ENCODE measurements at regions not wholly inside any gene's neighbourhood (a gene's known extent, or its start where the extent isn't known, plus 50 kb on each side); places are given as distances from the start of the nearest gene placed in this dataset.
A peak's percentile ranks its signal among the peaks of the same experiment; 100 is the strongest.

DNA sequence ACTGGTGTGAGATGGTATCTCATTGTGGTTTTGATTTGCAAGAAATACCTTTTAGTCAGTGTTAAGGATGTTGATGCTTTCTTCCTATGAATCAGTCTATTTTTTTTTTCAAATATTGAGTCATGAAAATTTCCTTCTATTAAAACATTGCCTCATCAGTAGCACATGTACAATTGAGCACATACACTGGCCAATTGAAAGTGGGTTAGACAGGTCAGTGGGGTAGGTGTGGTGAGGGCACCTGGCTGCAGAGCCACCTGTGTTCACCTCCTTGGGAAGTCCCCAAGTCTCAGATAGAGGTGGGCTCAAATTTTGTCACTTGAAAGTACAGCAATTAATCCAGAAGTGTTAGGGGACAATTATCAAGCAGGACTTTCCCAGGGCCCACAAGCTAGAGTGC lies 243.7 kb downstream of the SPRY1 start:
- H2AFZ ChIP-seq (ENCODE audit: low read depth): no peak overlapping the region
- no peak for DNase-seq
- H3K79me2 ChIP-seq (ENCODE audit: insufficient read depth): no peaks in the 10 kb centered on the region
- TF ChIP-seq TEAD4 (IDR thresholded peaks at IDR 0.05; ENCODE audit: borderline replicate concordance, insufficient read depth) (no peak), JUND (IDR thresholded peaks at IDR 0.05) (0 out of 2 replicates have a peak, but pooled peaks have one; percentile 24), FOSL2 (IDR thresholded peaks at IDR 0.05; ENCODE audit: borderline replicate concordance, low read depth) (0 out of 2 replicates have a peak, but pooled peaks have one; percentile 4)
- no peaks in the 10 kb centered on the region for H3K9me2 ChIP-seq
- H3K27ac ChIP-seq (ENCODE audit: low read depth in 2 of 2, low read length in 1 of 2): no peak overlapping the region
- H4K20me1 ChIP-seq (ENCODE audit: insufficient read depth): no peaks in the 10 kb centered on the region
- no peak overlapping the region for H3K4me3 ChIP-seq (ENCODE audit: low read depth in 2 of 2, low read length in 1 of 2)
- CTCF ChIA-PET: no interaction called here
- no peaks in the 10 kb centered on the region for H3K4me1 ChIP-seq (ENCODE audit: control insufficient read depth in 1 of 2, insufficient read depth in 2 of 2, low read depth in 1 of 2, low read length in 1 of 2)
- H3K4me2 ChIP-seq: no peak overlapping the region
- POLR2A ChIA-PET: no interaction called here
- H3K36me3 ChIP-seq (replicated peaks in 1 of 2; ENCODE audit: control insufficient read depth in 1 of 2, insufficient read depth in 2 of 2, low read length in 1 of 2): no peaks in the 10 kb centered on the region
- no peaks in the 10 kb centered on the region for H3K27me3 ChIP-seq (ENCODE audit: insufficient read depth)
- no peaks in the 10 kb centered on the region for H3F3A ChIP-seq (replicated peaks; ENCODE audit: insufficient read depth)
- H3K9me3 ChIP-seq: no peaks in the 10 kb centered on the region
- no peak overlapping the region for H3K9ac ChIP-seq

DNA sequence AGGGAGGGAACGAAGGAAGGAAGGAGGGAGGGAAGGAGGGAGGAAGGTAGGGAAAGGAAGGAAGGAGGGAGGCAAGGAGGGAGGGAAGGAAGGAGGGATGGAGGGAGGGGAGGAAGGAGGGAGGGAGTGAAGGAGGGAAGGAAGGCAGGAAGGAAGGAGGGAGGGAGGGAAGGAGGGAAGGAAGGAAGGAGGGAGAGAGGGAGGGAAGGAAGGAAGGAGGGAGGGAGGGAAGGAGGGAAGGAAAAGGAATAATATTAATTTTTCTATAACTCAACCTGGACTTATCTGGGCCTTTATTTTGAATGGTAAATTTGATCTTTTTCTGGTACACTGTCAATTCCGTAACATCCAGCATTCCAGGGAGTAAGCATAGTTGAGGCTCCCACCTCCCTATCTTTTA lies 244.2 kb downstream of the SPRY1 start:
- no peak overlapping the region for H3K9ac ChIP-seq
- H3K27me3 ChIP-seq (ENCODE audit: insufficient read depth): no peaks in the 10 kb centered on the region
- no peak overlapping the region for H3K4me3 ChIP-seq (ENCODE audit: low read depth in 2 of 2, low read length in 1 of 2)
- H2AFZ ChIP-seq (ENCODE audit: low read depth): no peak overlapping the region
- no peaks in the 10 kb centered on the region for H4K20me1 ChIP-seq (ENCODE audit: insufficient read depth)
- TF ChIP-seq RCOR1 (IDR thresholded peaks at IDR 0.05; ENCODE audit: low read length): no peak
- no peak for TF ChIP-seq JUND (IDR thresholded peaks at IDR 0.05)
- TF ChIP-seq NRF1 (IDR thresholded peaks at IDR 0.05; ENCODE audit: low read depth, low read length): no peak
- TF ChIP-seq, protein P1, sequence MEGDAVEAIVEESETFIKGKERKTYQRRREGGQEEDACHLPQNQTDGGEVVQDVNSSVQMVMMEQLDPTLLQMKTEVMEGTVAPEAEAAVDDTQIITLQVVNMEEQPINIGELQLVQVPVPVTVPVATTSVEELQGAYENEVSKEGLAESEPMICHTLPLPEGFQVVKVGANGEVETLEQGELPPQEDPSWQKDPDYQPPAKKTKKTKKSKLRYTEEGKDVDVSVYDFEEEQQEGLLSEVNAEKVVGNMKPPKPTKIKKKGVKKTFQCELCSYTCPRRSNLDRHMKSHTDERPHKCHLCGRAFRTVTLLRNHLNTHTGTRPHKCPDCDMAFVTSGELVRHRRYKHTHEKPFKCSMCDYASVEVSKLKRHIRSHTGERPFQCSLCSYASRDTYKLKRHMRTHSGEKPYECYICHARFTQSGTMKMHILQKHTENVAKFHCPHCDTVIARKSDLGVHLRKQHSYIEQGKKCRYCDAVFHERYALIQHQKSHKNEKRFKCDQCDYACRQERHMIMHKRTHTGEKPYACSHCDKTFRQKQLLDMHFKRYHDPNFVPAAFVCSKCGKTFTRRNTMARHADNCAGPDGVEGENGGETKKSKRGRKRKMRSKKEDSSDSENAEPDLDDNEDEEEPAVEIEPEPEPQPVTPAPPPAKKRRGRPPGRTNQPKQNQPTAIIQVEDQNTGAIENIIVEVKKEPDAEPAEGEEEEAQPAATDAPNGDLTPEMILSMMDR (IDR thresholded peaks at IDR 0.05): no peak
- TF ChIP-seq, protein P2, sequence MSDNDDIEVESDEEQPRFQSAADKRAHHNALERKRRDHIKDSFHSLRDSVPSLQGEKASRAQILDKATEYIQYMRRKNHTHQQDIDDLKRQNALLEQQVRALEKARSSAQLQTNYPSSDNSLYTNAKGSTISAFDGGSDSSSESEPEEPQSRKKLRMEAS (IDR thresholded peaks at IDR 0.05; ENCODE audit: low read depth): no peak
- TF ChIP-seq GATA2 (CRISPR knock-in tag; IDR thresholded peaks at IDR 0.05): no peak
- TF ChIP-seq, protein P3, sequence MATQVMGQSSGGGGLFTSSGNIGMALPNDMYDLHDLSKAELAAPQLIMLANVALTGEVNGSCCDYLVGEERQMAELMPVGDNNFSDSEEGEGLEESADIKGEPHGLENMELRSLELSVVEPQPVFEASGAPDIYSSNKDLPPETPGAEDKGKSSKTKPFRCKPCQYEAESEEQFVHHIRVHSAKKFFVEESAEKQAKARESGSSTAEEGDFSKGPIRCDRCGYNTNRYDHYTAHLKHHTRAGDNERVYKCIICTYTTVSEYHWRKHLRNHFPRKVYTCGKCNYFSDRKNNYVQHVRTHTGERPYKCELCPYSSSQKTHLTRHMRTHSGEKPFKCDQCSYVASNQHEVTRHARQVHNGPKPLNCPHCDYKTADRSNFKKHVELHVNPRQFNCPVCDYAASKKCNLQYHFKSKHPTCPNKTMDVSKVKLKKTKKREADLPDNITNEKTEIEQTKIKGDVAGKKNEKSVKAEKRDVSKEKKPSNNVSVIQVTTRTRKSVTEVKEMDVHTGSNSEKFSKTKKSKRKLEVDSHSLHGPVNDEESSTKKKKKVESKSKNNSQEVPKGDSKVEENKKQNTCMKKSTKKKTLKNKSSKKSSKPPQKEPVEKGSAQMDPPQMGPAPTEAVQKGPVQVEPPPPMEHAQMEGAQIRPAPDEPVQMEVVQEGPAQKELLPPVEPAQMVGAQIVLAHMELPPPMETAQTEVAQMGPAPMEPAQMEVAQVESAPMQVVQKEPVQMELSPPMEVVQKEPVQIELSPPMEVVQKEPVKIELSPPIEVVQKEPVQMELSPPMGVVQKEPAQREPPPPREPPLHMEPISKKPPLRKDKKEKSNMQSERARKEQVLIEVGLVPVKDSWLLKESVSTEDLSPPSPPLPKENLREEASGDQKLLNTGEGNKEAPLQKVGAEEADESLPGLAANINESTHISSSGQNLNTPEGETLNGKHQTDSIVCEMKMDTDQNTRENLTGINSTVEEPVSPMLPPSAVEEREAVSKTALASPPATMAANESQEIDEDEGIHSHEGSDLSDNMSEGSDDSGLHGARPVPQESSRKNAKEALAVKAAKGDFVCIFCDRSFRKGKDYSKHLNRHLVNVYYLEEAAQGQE (IDR thresholded peaks at IDR 0.05; ENCODE audit: low read depth, low read length): no peak
- TF ChIP-seq SMC3 (IDR thresholded peaks at IDR 0.05; ENCODE audit: low read depth, low read length): no peak
- TF ChIP-seq EP300 (IDR thresholded peaks at IDR 0.05; ENCODE audit: borderline replicate concordance in 1 of 2, low read depth in 1 of 2, low read length in 1 of 2): no peak
- no peak for TF ChIP-seq YY1 (IDR thresholded peaks at IDR 0.05; ENCODE audit: low read depth)
- TF ChIP-seq, protein P4, sequence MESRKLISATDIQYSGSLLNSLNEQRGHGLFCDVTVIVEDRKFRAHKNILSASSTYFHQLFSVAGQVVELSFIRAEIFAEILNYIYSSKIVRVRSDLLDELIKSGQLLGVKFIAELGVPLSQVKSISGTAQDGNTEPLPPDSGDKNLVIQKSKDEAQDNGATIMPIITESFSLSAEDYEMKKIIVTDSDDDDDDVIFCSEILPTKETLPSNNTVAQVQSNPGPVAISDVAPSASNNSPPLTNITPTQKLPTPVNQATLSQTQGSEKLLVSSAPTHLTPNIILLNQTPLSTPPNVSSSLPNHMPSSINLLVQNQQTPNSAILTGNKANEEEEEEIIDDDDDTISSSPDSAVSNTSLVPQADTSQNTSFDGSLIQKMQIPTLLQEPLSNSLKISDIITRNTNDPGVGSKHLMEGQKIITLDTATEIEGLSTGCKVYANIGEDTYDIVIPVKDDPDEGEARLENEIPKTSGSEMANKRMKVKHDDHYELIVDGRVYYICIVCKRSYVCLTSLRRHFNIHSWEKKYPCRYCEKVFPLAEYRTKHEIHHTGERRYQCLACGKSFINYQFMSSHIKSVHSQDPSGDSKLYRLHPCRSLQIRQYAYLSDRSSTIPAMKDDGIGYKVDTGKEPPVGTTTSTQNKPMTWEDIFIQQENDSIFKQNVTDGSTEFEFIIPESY (IDR thresholded peaks at IDR 0.05; ENCODE audit: borderline replicate concordance, low read depth): no peak
- H3K36me3 ChIP-seq (replicated peaks in 1 of 2; ENCODE audit: control insufficient read depth in 1 of 2, insufficient read depth in 2 of 2, low read length in 1 of 2): no peaks in the 10 kb centered on the region
- WGBS (ENCODE audit: low lambda C conversion rate): 93% methylated on average over 2 of the region's 2 CpGs
- no peak overlapping the region for H3K27ac ChIP-seq (ENCODE audit: low read depth in 2 of 2, low read length in 1 of 2)
- no peak overlapping the region for H3K4me2 ChIP-seq
- no peak for DNase-seq
- no peaks in the 10 kb centered on the region for H3K9me3 ChIP-seq
- POLR2A ChIA-PET: no interaction called here
- H3K79me2 ChIP-seq (ENCODE audit: insufficient read depth): no peaks in the 10 kb centered on the region
- H3F3A ChIP-seq (replicated peaks; ENCODE audit: insufficient read depth): no peaks in the 10 kb centered on the region
- no peaks in the 10 kb centered on the region for H3K9me2 ChIP-seq
- H3K4me1 ChIP-seq (ENCODE audit: control insufficient read depth in 1 of 2, insufficient read depth in 2 of 2, low read depth in 1 of 2, low read length in 1 of 2): no peaks in the 10 kb centered on the region
- CTCF ChIA-PET: interaction anchor here (1.0 kb wide), 1 partner anchor 21 kb away, joined by 3 read pairs; no protein-coding TSS in a partner anchor

Measured in SK-N-SH (cell line).